GM12865 (cell line): ENCODE measurements at regions not wholly inside any gene's neighbourhood (a gene's known extent, or its start where the extent isn't known, plus 50 kb on each side); places are given as distances from the start of the nearest gene placed in this dataset.

ENCODE experiments used
- DNase-seq: peaks from one replicate; pipeline ENCODE4 v3.0.0; 2010; ENCODE audit warnings: low read depth
- H3K4me3 ChIP-seq: 2 replicates; pipeline ENCODE4 v1.5.1; 2011; ENCODE audit warnings: mild to moderate bottlenecking, low read depth, low read length, control low read depth
- CTCF ChIP-seq: IDR thresholded peaks from 2 replicates; pipeline ENCODE4 v1.5.1; 2011; ENCODE audit warnings: low read length, control low read depth, low read depth, inconsistent platforms; ENCODE audit not compliant: insufficient read depth; ENCODE audit errors: missing control alignments

GRCh38 chr9:99358668-99359067 is 136.6 kb downstream of the SEC61B start:
- DNase-seq = no peak
- no peak overlapping the region for H3K4me3 ChIP-seq
- no peak for TF ChIP-seq CTCF

GRCh38 chr9:99359336-99359735 is 137.3 kb downstream of the SEC61B start:
- H3K4me3 ChIP-seq = no peak overlapping the region
- DNase-seq = no peak

GRCh38 chr9:99360026-99360425 is 137.9 kb downstream of the SEC61B start:
- no peak for DNase-seq
- TF ChIP-seq CTCF = no peak
- no peak overlapping the region for H3K4me3 ChIP-seq

More at GRCh38 chr9:99359336-99359735, 137.3 kb downstream of the SEC61B start:
- no peak for TF ChIP-seq CTCF

- no peak for DNase-seq
- TF ChIP-seq CTCF = no peak
- no peak overlapping the region for H3K4me3 ChIP-seq
Measured at GRCh38 chr9:99361817-99362216, 139.7 kb downstream of the SEC61B start.

- TF ChIP-seq CTCF = no peak
- no peak for DNase-seq
- H3K4me3 ChIP-seq = no peak overlapping the region
Measured at GRCh38 chr9:99362321-99362720, 140.2 kb downstream of the SEC61B start.

GRCh38 chr9:99363509-99363908 is 141.4 kb downstream of the SEC61B start:
- TF ChIP-seq CTCF = no peak

GRCh38 chr9:99365233-99365980 is 143.3 kb downstream of the SEC61B start:
- H3K4me3 ChIP-seq = no peak overlapping the region
- no peak for DNase-seq
- TF ChIP-seq CTCF = no peak

More at GRCh38 chr9:99363509-99363908, 141.4 kb downstream of the SEC61B start:
- H3K4me3 ChIP-seq = no peak overlapping the region
- DNase-seq = no peak
